PC-9 (cell line): ENCODE measurements at regions not wholly inside any gene's neighbourhood (a gene's known extent, or its start where the extent isn't known, plus 50 kb on each side); places are given as distances from the start of the nearest gene placed in this dataset.

ENCODE experiments used
- BruUV-seq: library from RNA; stranded (reverse); fragments of 400-500 nt; replicated peaks from 2 replicates; lab custom pipeline; 2021; lab: Mats Ljungman, UMichigan
- CTCF ChIA-PET: fragments of 300-600 bp; sonication (Branson Sonifier 250); formaldehyde crosslinking; loops from one replicate; lab custom pipeline; 2022; ENCODE audit warnings: antibody characterized with exemption; lab: Charles Lee
- POLR2A ChIA-PET: fragments of 300-600 bp; sonication (Branson Sonifier 250); formaldehyde crosslinking; loops from one replicate; lab custom pipeline; 2022; ENCODE audit warnings: antibody characterized with exemption; ENCODE audit not compliant: unreplicated experiment; lab: Charles Lee
- DNase-seq, 2 experiments: peaks; one replicate each; pipeline versions ENCODE4 v3.0.0 to v3.0.0-alpha.2; 2015 to 2022; ENCODE audit warnings: mixed read lengths in 1 of 2
- H2AFZ ChIP-seq: fragments of 200-600 bp; sonication (generic); 2 replicates; pipeline ENCODE4 v1.8.1; 2017; ENCODE audit warnings: antibody characterized with exemption
- H3F3A ChIP-seq: fragments of 200-600 bp; sonication (generic); 2 replicates; pipeline ENCODE4 v1.8.1; 2017; ENCODE audit warnings: antibody characterized with exemption, mild to moderate bottlenecking, low read depth; ENCODE audit not compliant: insufficient read depth
- H3K27ac ChIP-seq: fragments of 200-600 bp; sonication (generic); 2 replicates; pipeline ENCODE4 v1.6.1; 2016; ENCODE audit warnings: mixed run types
- H3K27me3 ChIP-seq: fragments of 200-600 bp; sonication (generic); 2 replicates; pipeline ENCODE4 v1.6.1; 2016; ENCODE audit warnings: low read depth, mixed run types; ENCODE audit not compliant: insufficient read depth
- H3K36me3 ChIP-seq: fragments of 200-600 bp; sonication (generic); 2 replicates; pipeline ENCODE4 v1.6.1; 2016; ENCODE audit warnings: low read depth, mixed run types
- H3K4me1 ChIP-seq: fragments of 200-600 bp; sonication (generic); replicated peaks from 2 replicates; pipeline ENCODE4 v1.6.1; 2016; ENCODE audit warnings: mixed run types; ENCODE audit not compliant: insufficient read depth
- H3K4me2 ChIP-seq: fragments of 200-600 bp; sonication (generic); 2 replicates; pipeline ENCODE4 v1.6.1; 2017; ENCODE audit warnings: mixed run types
- H3K4me3 ChIP-seq: fragments of 200-600 bp; sonication (generic); 2 replicates; pipeline ENCODE4 v1.6.1; 2016; ENCODE audit warnings: mixed run types
- H3K79me2 ChIP-seq: fragments of 200-600 bp; sonication (generic); 2 replicates; pipeline ENCODE4 v1.6.1; 2017; ENCODE audit warnings: low read depth, mixed run types
- H3K9me2 ChIP-seq: fragments of 200-600 bp; sonication (generic); 2 replicates; pipeline ENCODE4 v1.8.1; 2017; ENCODE audit warnings: mild to moderate bottlenecking; ENCODE audit not compliant: insufficient read depth
- H3K9me3 ChIP-seq: fragments of 200-600 bp; sonication (generic); 2 replicates; pipeline ENCODE4 v1.8.1; 2016; ENCODE audit warnings: low read depth; ENCODE audit not compliant: insufficient read depth
- H4K20me1 ChIP-seq: fragments of 200-600 bp; sonication (generic); 2 replicates; pipeline ENCODE4 v1.8.1; 2017; ENCODE audit not compliant: insufficient read depth
- CTCF ChIP-seq: fragments of 200-600 bp; sonication (generic); conservative IDR thresholded peaks from 2 replicates; pipeline ENCODE4 v1.6.1; 2017; ENCODE audit warnings: mixed run types, antibody characterized with exemption, mild to moderate bottlenecking, moderate library complexity
- EZH2 ChIP-seq: fragments of 200-600 bp; sonication (generic); IDR thresholded peaks from 2 replicates; pipeline ENCODE4 v1.8.0; 2017; ENCODE audit warnings: antibody characterized with exemption, low read depth
- intact Hi-C: fragments of 100-400 bp; cut with micrococcal nuclease; formaldehyde crosslinking; loops from one replicate; pipeline ENCODE4 v1.10.0; 2022; ENCODE audit not compliant: unreplicated experiment

- CTCF ChIA-PET = no interaction called here
- no peaks in the 10 kb centered on the region for H3F3A ChIP-seq
- BruUV-seq = no TSS peak
Observed at GRCh38 chr5:91436241-91436640, 53.1 kb upstream of the ARRDC3 start.

GRCh38 chr5:91434348-91434747, 51.2 kb upstream of the ARRDC3 start:
- intact Hi-C loops = no loop called here
- H3K27me3 ChIP-seq = no peaks in the 10 kb centered on the region
- no peaks in the 10 kb centered on the region; the same call in 1 of the 2 replicates for H3K9me3 ChIP-seq
- H3K4me3 ChIP-seq = no peak overlapping the region
- no peaks in the 10 kb centered on the region for H3K36me3 ChIP-seq
- H4K20me1 ChIP-seq = no peaks in the 10 kb centered on the region
- ChIA-PET POLR2A (no interaction called here), CTCF (no interaction called here)
- no peaks in the 10 kb centered on the region for H3K79me2 ChIP-seq
- H3F3A ChIP-seq = no peaks in the 10 kb centered on the region
- no peak overlapping the region for H2AFZ ChIP-seq
- H3K27ac ChIP-seq = no peak overlapping the region
- H3K9me2 ChIP-seq = no peaks in the 10 kb centered on the region
- no peaks in the 10 kb centered on the region for H3K4me1 ChIP-seq
- BruUV-seq = no TSS peak
- H3K4me2 ChIP-seq = no peak overlapping the region
- TF ChIP-seq EZH2 (no peak), CTCF (no peak)
- DNase-seq = no peak

More at GRCh38 chr5:91436241-91436640, 53.1 kb upstream of the ARRDC3 start:
- Histone ChIP-seq H3K27me3 (no peaks in the 10 kb centered on the region), H3K9me3 (no peaks in the 10 kb centered on the region; the same call in 1 of the 2 replicates), H3K9me2 (no peaks in the 10 kb centered on the region), H3K36me3 (no peaks in the 10 kb centered on the region), H4K20me1 (no peaks in the 10 kb centered on the region), H3K79me2 (no peaks in the 10 kb centered on the region), H3K27ac (no peak overlapping the region), H3K4me2 (no peak overlapping the region), H3K4me1 (no peaks in the 10 kb centered on the region), H3K4me3 (no peak overlapping the region), H2AFZ (no peak overlapping the region)
- TF ChIP-seq EZH2 = no peak
- no peak for TF ChIP-seq CTCF
- intact Hi-C loops = no loop called here
- DNase-seq = no peak
- POLR2A ChIA-PET = no interaction called here

- Histone ChIP-seq H3K9me2 (no peaks in the 10 kb centered on the region), H3K27me3 (no peaks in the 10 kb centered on the region), H3K79me2 (no peaks in the 10 kb centered on the region), H4K20me1 (no peaks in the 10 kb centered on the region), H3K4me2 (no peak overlapping the region), H3K9me3 (no peaks in the 10 kb centered on the region; the same call in 1 of the 2 replicates), H3K4me1 (no peaks in the 10 kb centered on the region), H3K36me3 (no peaks in the 10 kb centered on the region), H3K27ac (no peak overlapping the region), H3F3A (no peaks in the 10 kb centered on the region), H3K4me3 (no peak overlapping the region), H2AFZ (no peak overlapping the region)
- TF ChIP-seq EZH2 (no peak), CTCF (no peak)
- DNase-seq = no peak
- CTCF ChIA-PET = no interaction called here
- intact Hi-C loops = no loop called here
- no TSS peak for BruUV-seq
- POLR2A ChIA-PET = no interaction called here
Observed at GRCh38 chr5:91433861-91434260, 50.7 kb upstream of the ARRDC3 start.
